PFSK-1 (cell line): ENCODE measurements at regions not wholly inside any gene's neighbourhood (a gene's known extent, or its start where the extent isn't known, plus 50 kb on each side); places are given as distances from the start of the nearest gene placed in this dataset.

Source experiments
- FOXP2 ChIP-seq: optimal IDR thresholded peaks from 2 replicates; pipeline ENCODE3; 2011; ENCODE audit warnings: borderline replicate concordance, control low read depth, inconsistent platforms; ENCODE audit not compliant: insufficient read depth; ENCODE audit errors: extremely low read length, extremely low read depth
- POLR2AphosphoS5 ChIP-seq: IDR thresholded peaks from 2 replicates; pipeline ENCODE4 v1.6.1; 2012; ENCODE audit warnings: low read depth, mild to moderate bottlenecking, control low read depth, low read length, moderate library complexity
- SIN3A ChIP-seq: IDR thresholded peaks from 2 replicates; pipeline ENCODE4 v1.6.1; 2012; ENCODE audit warnings: mild to moderate bottlenecking, low read length, moderate library complexity, borderline replicate concordance; ENCODE audit not compliant: insufficient read depth
- TAF1 ChIP-seq: IDR thresholded peaks from 2 replicates; pipeline ENCODE4 v1.6.1; 2012; ENCODE audit warnings: low read length, control low read depth, borderline replicate concordance; ENCODE audit not compliant: insufficient read depth
- TF ChIP-seq, protein P1 (sequence below), 2 experiments: IDR thresholded peaks; 2 replicates each; pipeline versions ENCODE4 v1.6.1 to v1.8.0; 2011 to 2012; ENCODE audit warnings: low read depth in 2 of 2, low read length in 2 of 2, control low read depth in 1 of 2, inconsistent platforms in 1 of 2, mild to moderate bottlenecking in 1 of 2, moderate library complexity in 1 of 2; ENCODE audit not compliant: insufficient read depth in 1 of 2

DNA sequence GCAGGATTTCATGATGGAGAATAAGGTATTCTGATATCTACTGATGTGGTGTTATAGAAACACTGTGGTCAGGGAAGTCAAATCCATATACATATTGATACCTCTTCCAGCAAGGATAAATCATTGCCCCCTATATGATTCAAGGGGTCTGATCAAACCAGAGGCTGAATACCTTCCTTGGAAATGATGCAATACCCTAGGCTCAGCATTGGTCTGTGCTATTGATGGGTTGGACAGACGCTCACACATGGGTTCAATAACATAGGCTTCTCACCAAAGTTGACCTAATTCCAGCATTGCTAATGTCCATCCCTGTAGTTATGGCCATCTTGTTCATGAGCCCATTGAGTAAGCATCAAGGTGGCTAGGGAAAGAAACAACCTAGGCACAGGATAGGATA lies 257.0 kb upstream of the USP24 start:
- TF ChIP-seq SIN3A (no peak), TAF1 (no peak), FOXP2 (no peak)
- TF ChIP-seq, protein P1, sequence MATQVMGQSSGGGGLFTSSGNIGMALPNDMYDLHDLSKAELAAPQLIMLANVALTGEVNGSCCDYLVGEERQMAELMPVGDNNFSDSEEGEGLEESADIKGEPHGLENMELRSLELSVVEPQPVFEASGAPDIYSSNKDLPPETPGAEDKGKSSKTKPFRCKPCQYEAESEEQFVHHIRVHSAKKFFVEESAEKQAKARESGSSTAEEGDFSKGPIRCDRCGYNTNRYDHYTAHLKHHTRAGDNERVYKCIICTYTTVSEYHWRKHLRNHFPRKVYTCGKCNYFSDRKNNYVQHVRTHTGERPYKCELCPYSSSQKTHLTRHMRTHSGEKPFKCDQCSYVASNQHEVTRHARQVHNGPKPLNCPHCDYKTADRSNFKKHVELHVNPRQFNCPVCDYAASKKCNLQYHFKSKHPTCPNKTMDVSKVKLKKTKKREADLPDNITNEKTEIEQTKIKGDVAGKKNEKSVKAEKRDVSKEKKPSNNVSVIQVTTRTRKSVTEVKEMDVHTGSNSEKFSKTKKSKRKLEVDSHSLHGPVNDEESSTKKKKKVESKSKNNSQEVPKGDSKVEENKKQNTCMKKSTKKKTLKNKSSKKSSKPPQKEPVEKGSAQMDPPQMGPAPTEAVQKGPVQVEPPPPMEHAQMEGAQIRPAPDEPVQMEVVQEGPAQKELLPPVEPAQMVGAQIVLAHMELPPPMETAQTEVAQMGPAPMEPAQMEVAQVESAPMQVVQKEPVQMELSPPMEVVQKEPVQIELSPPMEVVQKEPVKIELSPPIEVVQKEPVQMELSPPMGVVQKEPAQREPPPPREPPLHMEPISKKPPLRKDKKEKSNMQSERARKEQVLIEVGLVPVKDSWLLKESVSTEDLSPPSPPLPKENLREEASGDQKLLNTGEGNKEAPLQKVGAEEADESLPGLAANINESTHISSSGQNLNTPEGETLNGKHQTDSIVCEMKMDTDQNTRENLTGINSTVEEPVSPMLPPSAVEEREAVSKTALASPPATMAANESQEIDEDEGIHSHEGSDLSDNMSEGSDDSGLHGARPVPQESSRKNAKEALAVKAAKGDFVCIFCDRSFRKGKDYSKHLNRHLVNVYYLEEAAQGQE (IDR thresholded peaks at IDR 0.05; ENCODE audit: insufficient read depth in 1 of 2, low read depth in 2 of 2, low read length in 2 of 2) = no peak

DNA sequence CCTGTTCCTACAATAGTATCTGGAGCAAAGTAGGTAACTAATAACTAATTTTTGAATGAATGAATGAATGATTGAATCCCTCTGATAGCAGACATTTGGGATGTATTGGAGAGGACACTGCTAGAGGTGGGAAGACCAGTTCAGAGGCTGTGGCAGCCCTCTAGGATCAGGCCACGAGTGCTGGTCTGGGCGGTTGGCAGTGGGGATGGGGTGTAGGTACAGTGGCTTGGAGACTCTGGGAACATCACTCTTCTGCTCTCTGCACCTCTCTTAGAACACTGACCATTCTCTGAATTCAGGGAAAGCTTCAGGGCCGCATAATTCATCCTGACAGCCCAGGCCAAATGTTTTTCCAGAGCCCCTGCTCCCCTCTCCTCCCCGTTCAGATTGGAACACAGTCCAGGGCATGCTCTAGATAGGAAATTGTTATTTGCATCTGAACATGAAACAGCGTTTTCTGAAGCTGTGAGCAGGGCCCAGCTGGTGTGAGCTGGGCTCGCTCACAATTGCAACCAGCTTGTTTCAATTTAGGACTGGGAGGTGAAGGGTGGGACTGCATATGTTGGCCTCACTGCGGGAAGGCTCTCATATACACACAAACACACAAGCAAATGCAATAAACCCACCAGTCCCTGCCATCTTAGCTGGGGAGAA lies 253.1 kb upstream of the USP24 start:
- no peak for TF ChIP-seq FOXP2
- no peak for TF ChIP-seq POLR2AphosphoS5
- TF ChIP-seq, protein P1 (IDR thresholded peaks at IDR 0.05; ENCODE audit: insufficient read depth in 1 of 2, low read depth in 2 of 2, low read length in 2 of 2) = no peak
- TF ChIP-seq TAF1 = no peak
- no peak for TF ChIP-seq SIN3A

DNA sequence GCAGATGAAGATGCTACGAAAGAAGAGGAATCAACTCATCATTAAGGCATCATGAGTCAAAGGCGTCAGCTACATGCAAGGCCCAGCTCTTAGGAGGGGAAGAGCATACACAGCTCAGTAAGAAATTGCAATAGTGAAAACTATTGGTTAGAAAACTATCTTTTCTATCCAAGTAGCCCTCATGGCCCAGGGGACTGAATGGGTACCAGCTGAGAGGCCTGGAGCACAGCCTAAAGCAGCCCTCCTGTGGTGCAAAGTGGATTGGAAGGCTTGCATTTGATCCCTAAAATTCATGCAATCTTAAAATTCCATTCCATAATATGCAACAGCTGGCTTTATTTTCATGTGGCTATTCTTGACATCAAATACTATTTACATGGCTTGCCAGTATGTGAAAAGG lies 251.8 kb upstream of the USP24 start:
- TF ChIP-seq, protein P1 (IDR thresholded peaks at IDR 0.05; ENCODE audit: insufficient read depth in 1 of 2, low read depth in 2 of 2, low read length in 2 of 2) = no peak
- no peak for TF ChIP-seq POLR2AphosphoS5
- TF ChIP-seq FOXP2 = no peak
- TF ChIP-seq SIN3A = no peak
- no peak for TF ChIP-seq TAF1

DNA sequence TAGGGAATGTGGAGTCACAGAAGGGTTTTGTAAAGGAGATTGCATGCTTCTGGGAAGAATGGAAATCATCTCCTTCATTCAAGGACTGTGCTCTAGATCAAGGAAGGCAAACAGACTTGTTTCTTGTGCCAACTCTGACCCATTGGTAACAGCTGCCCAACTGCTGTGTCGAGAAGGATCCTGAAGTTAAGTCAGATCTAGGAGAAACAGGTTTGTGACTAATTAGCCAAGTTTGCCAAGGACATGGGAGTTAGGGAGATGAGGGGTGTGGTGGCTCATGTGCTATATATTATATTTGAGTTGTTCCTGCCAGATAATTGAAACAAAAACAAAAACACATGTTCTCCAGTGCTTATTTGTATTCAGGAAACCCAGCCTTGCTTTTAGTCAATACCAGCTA lies 251.2 kb upstream of the USP24 start:
- TF ChIP-seq TAF1 = no peak

DNA sequence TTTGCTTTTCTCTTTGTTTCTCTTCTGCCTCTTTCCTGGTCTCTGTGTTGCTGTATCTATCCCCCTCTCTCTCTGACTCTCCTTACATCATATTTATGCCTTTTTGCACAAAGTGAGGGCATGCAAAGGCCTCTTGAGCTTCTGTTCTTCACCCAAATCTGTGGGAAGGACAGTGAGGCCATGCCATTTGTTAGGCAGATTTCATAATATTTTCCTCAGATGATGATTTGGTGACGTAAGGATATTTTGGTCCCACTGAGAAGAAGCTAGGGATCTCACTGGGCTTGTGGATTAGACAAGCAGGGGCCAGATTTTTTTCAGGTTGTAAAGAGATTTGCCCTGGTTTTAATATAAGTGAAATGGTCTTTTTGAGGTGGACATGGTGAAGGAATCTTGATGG lies 249.4 kb upstream of the USP24 start:
- TF ChIP-seq FOXP2 = no peak
- TF ChIP-seq, protein P1 (IDR thresholded peaks at IDR 0.05; ENCODE audit: insufficient read depth in 1 of 2, low read depth in 2 of 2, low read length in 2 of 2) = no peak
- no peak for TF ChIP-seq SIN3A
- TF ChIP-seq POLR2AphosphoS5 = no peak
- TF ChIP-seq TAF1 = no peak
